IPS DF 4.7 (cell line): ENCODE measurements at regions not wholly inside any gene's neighbourhood (a gene's known extent, or its start where the extent isn't known, plus 50 kb on each side); places are given as distances from the start of the nearest gene placed in this dataset.
"Not testable (repeated sequence)": the region's sequence is repeated elsewhere in the genome, so short reads cannot be mapped to it uniquely, and the experiment has no call there.

ENCODE experiments used
- DNase-seq: peaks from one replicate; pipeline ENCODE4 v3.0.0-alpha.2; 2013; ENCODE audit warnings: low spot score; ENCODE audit errors: extremely low read depth

GRCh38 chr7:89771003-89771636 lies 383.1 kb upstream of the STEAP1 start:
- DNase-seq, result no peak

GRCh38 chr7:89772276-89772675 lies 382.0 kb upstream of the STEAP1 start:
- DNase-seq, result no peak

GRCh38 chr7:89773611-89774010 lies 380.7 kb upstream of the STEAP1 start:
- no peak for DNase-seq

GRCh38 chr7:89775459-89775858 lies 378.8 kb upstream of the STEAP1 start:
- no peak for DNase-seq

GRCh38 chr7:89776980-89777379 lies 377.3 kb upstream of the STEAP1 start:
- DNase-seq, result no peak

GRCh38 chr7:89777499-89777898 lies 376.8 kb upstream of the STEAP1 start:
- DNase-seq, result no peak

- no peak for DNase-seq
These were observed 374.0 kb upstream of the STEAP1 start for GRCh38 chr7:89780291-89780690.

- no peak for DNase-seq
These were observed 357.8 kb upstream of the STEAP1 start for GRCh38 chr7:89796481-89796880.

GRCh38 chr7:89797965-89798598 lies 356.2 kb upstream of the STEAP1 start:
- DNase-seq, result no peak

GRCh38 chr7:89798599-89798996 lies 355.7 kb upstream of the STEAP1 start:
- no peak for DNase-seq

- no peak for DNase-seq
These were observed 353.5 kb upstream of the STEAP1 start for GRCh38 chr7:89800761-89801160.

GRCh38 chr7:89809291-89809690 lies 345.0 kb upstream of the STEAP1 start:
- no peak for DNase-seq

GRCh38 chr7:89813081-89813480 lies 341.2 kb upstream of the STEAP1 start:
- no peak for DNase-seq

GRCh38 chr7:89826121-89826520 lies 328.1 kb upstream of the STEAP1 start:
- no peak for DNase-seq

GRCh38 chr7:89826557-89826956 lies 327.7 kb upstream of the STEAP1 start:
- no peak for DNase-seq

- DNase-seq, result no peak
These were observed 316.8 kb upstream of the STEAP1 start for GRCh38 chr7:89837515-89837914.

- no peak for DNase-seq
These were observed 314.9 kb upstream of the STEAP1 start for GRCh38 chr7:89839329-89839728.

GRCh38 chr7:89845952-89846351 lies 308.3 kb upstream of the STEAP1 start:
- DNase-seq, result no peak

GRCh38 chr7:89849052-89849451 lies 305.2 kb upstream of the STEAP1 start:
- DNase-seq, result no peak

- not testable (repeated sequence) for DNase-seq
These were observed 297.2 kb upstream of the STEAP1 start for GRCh38 chr7:89857053-89857452.

- DNase-seq, result no peak
These were observed 296.5 kb upstream of the STEAP1 start for GRCh38 chr7:89857767-89858166.

- DNase-seq, result no peak
These were observed 266.8 kb upstream of the STEAP1 start for GRCh38 chr7:89887489-89887888.

- no peak for DNase-seq
These were observed 245.5 kb upstream of the STEAP1 start for GRCh38 chr7:89908736-89909135.
